Duodenal mucosa (tissue), 2 donors: ENCODE measurements at regions not wholly inside any gene's neighbourhood (a gene's known extent, or its start where the extent isn't known, plus 50 kb on each side); places are given as distances from the start of the nearest gene placed in this dataset.

Experiments used
- H3K27ac ChIP-seq: one replicate; pipeline ENCODE4 v1.7.0; 2013; ENCODE audit warnings: low read depth, low read length
- H3K27me3 ChIP-seq, 2 donors: one replicate each; pipeline ENCODE4 v1.7.0; 2013; ENCODE audit warnings: low read length in 2 of 2, control low read depth in 1 of 2; ENCODE audit not compliant: insufficient read depth in 2 of 2, control insufficient read depth in 1 of 2
- H3K36me3 ChIP-seq, 2 donors: one replicate each; pipeline ENCODE4 v1.7.0; 2013; ENCODE audit warnings: low read length in 2 of 2, control low read depth in 1 of 2; ENCODE audit not compliant: insufficient read depth in 2 of 2, control insufficient read depth in 1 of 2
- H3K4me1 ChIP-seq, 2 donors: one replicate each; pipeline ENCODE4 v1.7.0; 2013; ENCODE audit warnings: low read length in 2 of 2, control low read depth in 1 of 2; ENCODE audit not compliant: insufficient read depth in 2 of 2, control insufficient read depth in 1 of 2
- H3K4me3 ChIP-seq, 2 donors: one replicate each; pipeline ENCODE4 v1.7.0; 2013; ENCODE audit warnings: low read length in 2 of 2, low read depth in 1 of 2
- H3K9ac ChIP-seq, 2 donors: one replicate each; pipeline ENCODE4 v1.7.0; 2013; ENCODE audit warnings: low read length in 2 of 2, low read depth in 1 of 2
- H3K9me3 ChIP-seq, 2 donors: one replicate each; pipeline ENCODE4 v1.7.0; 2013; ENCODE audit warnings: low read length in 2 of 2, control low read depth in 1 of 2; ENCODE audit not compliant: control insufficient read depth in 1 of 2

- Histone ChIP-seq H3K27me3 (peaks cover 0 to 3% of the 10 kb centered on the region in 2 donors), H3K9ac (no peak overlapping the region)
Measured at GRCh38 chr3:10566451-10566850, 61.1 kb upstream of the ATP2B2 start.

GRCh38 chr3:10568549-10568948 lies 63.2 kb upstream of the ATP2B2 start:
- Histone ChIP-seq H3K27ac (no peak overlapping the region), H3K4me3 (no peak overlapping the region), H3K27me3 (peaks cover 0 to 3% of the 10 kb centered on the region in 2 donors), H3K4me1 (no peaks in the 10 kb centered on the region), H3K9me3 (no peaks in the 10 kb centered on the region), H3K9ac (no peak overlapping the region), H3K36me3 (no peaks in the 10 kb centered on the region)

More at GRCh38 chr3:10566451-10566850, 61.1 kb upstream of the ATP2B2 start:
- Histone ChIP-seq H3K4me1 (no peaks in the 10 kb centered on the region), H3K9me3 (no peaks in the 10 kb centered on the region), H3K36me3 (no peaks in the 10 kb centered on the region), H3K27ac (no peak overlapping the region), H3K4me3 (no peak overlapping the region)

- Histone ChIP-seq H3K9me3 (no peaks in the 10 kb centered on the region), H3K9ac (no peak overlapping the region), H3K27me3 (peaks cover 0 to 3% of the 10 kb centered on the region in 2 donors), H3K4me1 (no peaks in the 10 kb centered on the region), H3K27ac (no peak overlapping the region), H3K4me3 (no peak overlapping the region), H3K36me3 (no peaks in the 10 kb centered on the region)
Measured at GRCh38 chr3:10570196-10570946, 65.0 kb upstream of the ATP2B2 start.

- no peaks in the 10 kb centered on the region for H3K9me3 ChIP-seq
- H3K36me3 ChIP-seq = no peaks in the 10 kb centered on the region
- H3K4me1 ChIP-seq = no peaks in the 10 kb centered on the region
- no peak overlapping the region for H3K4me3 ChIP-seq
- no peak overlapping the region for H3K27ac ChIP-seq
- H3K27me3 ChIP-seq = no peaks in the 10 kb centered on the region
- H3K9ac ChIP-seq = no peak overlapping the region
Measured at GRCh38 chr3:10574101-10574620, 68.8 kb upstream of the ATP2B2 start.

- Histone ChIP-seq H3K4me1 (no peaks in the 10 kb centered on the region), H3K9ac (no peak overlapping the region), H3K27me3 (no peaks in the 10 kb centered on the region), H3K27ac (no peak overlapping the region), H3K9me3 (no peaks in the 10 kb centered on the region), H3K36me3 (no peaks in the 10 kb centered on the region), H3K4me3 (no peak overlapping the region)
Measured at GRCh38 chr3:10575601-10576160, 70.3 kb upstream of the ATP2B2 start.

- Histone ChIP-seq H3K27ac (no peak overlapping the region), H3K4me1 (no peaks in the 10 kb centered on the region), H3K27me3 (peaks cover 0 to under 1% of the 10 kb centered on the region in 2 donors), H3K9me3 (no peaks in the 10 kb centered on the region), H3K36me3 (no peaks in the 10 kb centered on the region), H3K9ac (no peak overlapping the region), H3K4me3 (no peak overlapping the region)
Measured at GRCh38 chr3:10577486-10577885, 72.1 kb upstream of the ATP2B2 start.

- H3K36me3 ChIP-seq = no peaks in the 10 kb centered on the region
- no peaks in the 10 kb centered on the region for H3K4me1 ChIP-seq
- H3K27ac ChIP-seq = no peak overlapping the region
- H3K27me3 ChIP-seq = peaks cover 0 to 5% of the 10 kb centered on the region in 2 donors
- H3K4me3 ChIP-seq = no peak overlapping the region
- H3K9me3 ChIP-seq = no peaks in the 10 kb centered on the region
- H3K9ac ChIP-seq = no peak overlapping the region
Measured at GRCh38 chr3:10580426-10580825, 75.0 kb upstream of the ATP2B2 start.

- Histone ChIP-seq H3K36me3 (no peaks in the 10 kb centered on the region), H3K4me1 (no peaks in the 10 kb centered on the region), H3K27ac (no peak overlapping the region), H3K9me3 (no peaks in the 10 kb centered on the region), H3K27me3 (peaks cover 0 to 5% of the 10 kb centered on the region in 2 donors), H3K9ac (no peak overlapping the region), H3K4me3 (no peak overlapping the region)
Measured at GRCh38 chr3:10581251-10581650, 75.9 kb upstream of the ATP2B2 start.

GRCh38 chr3:10581716-10582115 lies 76.3 kb upstream of the ATP2B2 start:
- H3K27ac ChIP-seq = no peak overlapping the region
- H3K27me3 ChIP-seq = peaks cover 0 to 5% of the 10 kb centered on the region in 2 donors
- H3K4me3 ChIP-seq = no peak overlapping the region
- H3K36me3 ChIP-seq = no peaks in the 10 kb centered on the region
- H3K4me1 ChIP-seq = no peaks in the 10 kb centered on the region
- H3K9ac ChIP-seq = no peak overlapping the region
- H3K9me3 ChIP-seq = no peaks in the 10 kb centered on the region

GRCh38 chr3:10582733-10583132 lies 77.3 kb upstream of the ATP2B2 start:
- Histone ChIP-seq H3K27ac (no peak overlapping the region), H3K9ac (no peak overlapping the region)

More at GRCh38 chr3:10582733-10583132, 77.3 kb upstream of the ATP2B2 start:
- no peak overlapping the region for H3K4me3 ChIP-seq
- H3K27me3 ChIP-seq = peaks cover 0 to 5% of the 10 kb centered on the region in 2 donors
- H3K9me3 ChIP-seq = no peaks in the 10 kb centered on the region
- H3K36me3 ChIP-seq = no peaks in the 10 kb centered on the region
- H3K4me1 ChIP-seq = no peaks in the 10 kb centered on the region
